ENCODE measurements at regions not wholly inside any gene's neighbourhood (a gene's known extent, or its start where the extent isn't known, plus 50 kb on each side); places are given as distances from the start of the nearest gene placed in this dataset.

GRCh38 chr22:48811885-48812284 is 1015.8 kb downstream of the BRD1 start:
- no peak for ATAC-seq (ENCODE audit: low FRiP score)
- no peak for TF ChIP-seq CTCF (IDR thresholded peaks at IDR 0.05)
- DNase-seq (ENCODE audit: low spot score), result no peak

GRCh38 chr22:48808038-48808960 is 1019.4 kb downstream of the BRD1 start:
- TF ChIP-seq CTCF (IDR thresholded peaks at IDR 0.05), result no peak
- DNase-seq (ENCODE audit: low spot score) (no peak), ATAC-seq (ENCODE audit: low FRiP score) (no peak)

DNA sequence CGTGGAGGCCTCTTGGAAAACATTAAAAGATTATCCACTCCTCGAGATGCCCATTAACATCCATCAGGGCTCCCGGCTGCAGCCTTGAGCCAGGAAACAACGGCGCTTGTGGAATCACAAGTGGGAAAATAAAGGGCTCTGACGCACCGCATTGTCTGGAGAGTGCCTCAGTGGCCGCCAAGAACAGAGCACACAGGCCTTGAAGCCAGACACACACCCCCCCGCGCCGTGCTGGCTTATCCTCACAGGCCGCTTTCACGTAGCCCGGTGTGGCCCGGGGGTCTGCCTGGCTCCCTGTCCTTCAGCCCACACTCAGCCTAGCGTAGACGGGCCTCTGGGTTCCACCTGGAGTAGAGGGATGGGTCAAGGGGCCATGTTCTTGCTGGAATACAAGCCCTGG is 1020.5 kb downstream of the BRD1 start:
- no peak for TF ChIP-seq CTCF (IDR thresholded peaks at IDR 0.05)
- DNase-seq (ENCODE audit: low spot score), result no peak
- ATAC-seq (ENCODE audit: low FRiP score), result no peak

GRCh38 chr22:48806227-48806781 is 1021.4 kb downstream of the BRD1 start:
- no peak for ATAC-seq (ENCODE audit: low FRiP score)
- DNase-seq (ENCODE audit: low spot score), result no peak
- no peak for TF ChIP-seq CTCF (IDR thresholded peaks at IDR 0.05)

DNA sequence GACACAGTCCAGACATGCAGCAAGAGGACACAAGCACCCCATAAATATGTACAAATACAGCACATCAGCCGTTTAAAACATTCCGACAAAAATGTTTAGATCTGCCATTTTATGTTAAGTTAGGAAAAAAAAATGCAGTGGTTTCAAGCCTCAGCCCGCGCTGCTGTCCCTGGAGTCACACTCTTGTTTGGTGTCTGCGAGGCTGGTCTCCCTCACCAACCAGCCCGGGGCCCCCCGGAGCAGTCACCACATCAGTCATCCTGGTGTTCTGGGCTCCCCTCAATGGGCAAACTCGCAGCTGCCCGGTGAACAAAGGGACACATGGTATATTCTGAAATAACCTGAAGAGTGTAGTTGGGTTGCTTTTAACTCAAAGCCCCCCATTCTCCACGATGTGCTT is 1022.2 kb downstream of the BRD1 start:
- no peak for TF ChIP-seq CTCF (IDR thresholded peaks at IDR 0.05)
- DNase-seq (ENCODE audit: low spot score) (no peak), ATAC-seq (ENCODE audit: low FRiP score) (no peak)

DNA sequence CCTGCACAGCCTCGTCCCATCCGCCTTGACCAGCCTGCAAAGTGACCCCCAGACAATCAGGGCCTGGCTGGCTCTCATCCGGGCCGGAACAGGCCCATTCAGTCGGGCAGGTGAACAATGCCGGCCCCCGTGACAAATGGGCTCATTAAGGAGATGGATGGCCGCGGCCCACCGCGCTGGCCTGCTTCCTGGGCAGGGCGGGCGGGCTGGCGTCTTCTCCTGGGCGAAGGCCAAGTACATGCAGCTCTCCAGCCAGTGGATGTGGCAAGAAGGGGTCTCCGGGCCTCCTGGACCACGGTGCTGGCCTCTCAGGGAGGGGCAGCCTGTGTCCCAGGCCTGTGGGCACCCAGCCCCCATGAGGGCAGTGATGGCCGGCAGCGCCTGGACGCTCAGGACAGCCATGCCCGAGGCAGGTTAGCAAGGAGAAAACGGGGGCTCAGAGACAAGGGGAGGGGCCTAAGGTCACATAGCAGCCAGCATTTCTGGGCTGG is 1022.8 kb downstream of the BRD1 start:
- DNase-seq (ENCODE audit: low spot score) (no peak), ATAC-seq (ENCODE audit: low FRiP score) (no peak)
- TF ChIP-seq CTCF (IDR thresholded peaks at IDR 0.05), result no peak

All from omental fat pad (tissue), 3 donors.